ENCODE measurements at regions not wholly inside any gene's neighbourhood (a gene's known extent, or its start where the extent isn't known, plus 50 kb on each side); places are given as distances from the start of the nearest gene placed in this dataset.

- Mint-ChIP-seq H3K4me1 (ENCODE audit: low read depth, unreplicated experiment) (no peaks in the 10 kb centered on the region), H3K27ac (ENCODE audit: unreplicated experiment) (no peak overlapping the region), H3K4me3 (ENCODE audit: unreplicated experiment) (no peak overlapping the region), H3K27me3 (ENCODE audit: unreplicated experiment) (no peaks in the 10 kb centered on the region), H3K36me3 (ENCODE audit: unreplicated experiment) (no peaks in the 10 kb centered on the region), H3K9me3 (ENCODE audit: unreplicated experiment) (no peaks in the 10 kb centered on the region)
- TF ChIP-seq CTCF (IDR thresholded peaks at IDR 0.05; ENCODE audit: partially characterized antibody, unreplicated experiment), result no peak
- DNase-seq, result no peak
Observed at GRCh38 chr5:58246461-58246944, 213.4 kb downstream of the PLK2 start.

- no peak overlapping the region for H3K4me3 Mint-ChIP-seq (ENCODE audit: unreplicated experiment)
- no peak overlapping the region for H3K27ac Mint-ChIP-seq (ENCODE audit: unreplicated experiment)
- no peaks in the 10 kb centered on the region for H3K27me3 Mint-ChIP-seq (ENCODE audit: unreplicated experiment)
- no peaks in the 10 kb centered on the region for H3K9me3 Mint-ChIP-seq (ENCODE audit: unreplicated experiment)
- no peak for DNase-seq
- H3K4me1 Mint-ChIP-seq (ENCODE audit: low read depth, unreplicated experiment), result no peaks in the 10 kb centered on the region
- no peaks in the 10 kb centered on the region for H3K36me3 Mint-ChIP-seq (ENCODE audit: unreplicated experiment)
- TF ChIP-seq CTCF (IDR thresholded peaks at IDR 0.05; ENCODE audit: partially characterized antibody, unreplicated experiment), result no peak
Observed at GRCh38 chr5:58245476-58245840, 214.4 kb downstream of the PLK2 start.

GRCh38 chr5:58244819-58245475 is 214.9 kb downstream of the PLK2 start:
- no peaks in the 10 kb centered on the region for H3K9me3 Mint-ChIP-seq (ENCODE audit: unreplicated experiment)
- no peak overlapping the region for H3K27ac Mint-ChIP-seq (ENCODE audit: unreplicated experiment)
- no peak for DNase-seq
- H3K36me3 Mint-ChIP-seq (ENCODE audit: unreplicated experiment), result no peaks in the 10 kb centered on the region
- H3K4me1 Mint-ChIP-seq (ENCODE audit: low read depth, unreplicated experiment), result no peaks in the 10 kb centered on the region
- TF ChIP-seq CTCF (IDR thresholded peaks at IDR 0.05; ENCODE audit: partially characterized antibody, unreplicated experiment), result no peak
- no peak overlapping the region for H3K4me3 Mint-ChIP-seq (ENCODE audit: unreplicated experiment)
- no peaks in the 10 kb centered on the region for H3K27me3 Mint-ChIP-seq (ENCODE audit: unreplicated experiment)

GRCh38 chr5:58241389-58241788 is 218.5 kb downstream of the PLK2 start:
- no peak overlapping the region for H3K4me3 Mint-ChIP-seq (ENCODE audit: unreplicated experiment)
- no peaks in the 10 kb centered on the region for H3K4me1 Mint-ChIP-seq (ENCODE audit: low read depth, unreplicated experiment)
- no peak overlapping the region for H3K27ac Mint-ChIP-seq (ENCODE audit: unreplicated experiment)
- H3K9me3 Mint-ChIP-seq (ENCODE audit: unreplicated experiment), result no peaks in the 10 kb centered on the region
- DNase-seq, result no peak
- no peak for TF ChIP-seq CTCF (IDR thresholded peaks at IDR 0.05; ENCODE audit: partially characterized antibody, unreplicated experiment)
- no peaks in the 10 kb centered on the region for H3K27me3 Mint-ChIP-seq (ENCODE audit: unreplicated experiment)
- H3K36me3 Mint-ChIP-seq (ENCODE audit: unreplicated experiment), result no peaks in the 10 kb centered on the region

GRCh38 chr5:58240322-58240721 is 219.6 kb downstream of the PLK2 start:
- Mint-ChIP-seq H3K4me1 (ENCODE audit: low read depth, unreplicated experiment) (no peaks in the 10 kb centered on the region), H3K9me3 (ENCODE audit: unreplicated experiment) (no peaks in the 10 kb centered on the region), H3K27ac (ENCODE audit: unreplicated experiment) (no peak overlapping the region), H3K36me3 (ENCODE audit: unreplicated experiment) (no peaks in the 10 kb centered on the region), H3K27me3 (ENCODE audit: unreplicated experiment) (no peaks in the 10 kb centered on the region), H3K4me3 (ENCODE audit: unreplicated experiment) (no peak overlapping the region)
- DNase-seq, result no peak
- no peak for TF ChIP-seq CTCF (IDR thresholded peaks at IDR 0.05; ENCODE audit: partially characterized antibody, unreplicated experiment)
